ENCODE measurements at regions not wholly inside any gene's neighbourhood (a gene's known extent, or its start where the extent isn't known, plus 50 kb on each side); places are given as distances from the start of the nearest gene placed in this dataset.

DNA sequence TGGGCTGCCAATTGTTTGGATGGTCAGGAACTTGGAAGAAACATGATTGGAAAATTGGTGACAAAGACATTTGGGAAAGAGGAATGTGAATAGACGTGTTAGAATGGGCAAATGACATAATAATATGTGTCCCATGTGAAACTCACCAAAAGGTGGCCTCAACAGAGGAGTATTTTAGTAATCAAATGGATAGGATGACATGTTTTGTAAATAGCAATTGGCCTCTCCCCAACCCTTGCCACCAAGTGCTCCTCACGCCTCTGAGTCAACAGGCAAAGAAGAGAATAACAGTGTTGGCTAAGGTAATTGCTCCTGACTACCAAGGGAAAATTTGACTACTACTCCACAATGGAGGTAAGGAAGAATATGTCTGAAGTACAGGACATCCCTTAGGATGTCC lies 81.4 kb downstream of the ATXN7L3B start:
- no peak for TF ChIP-seq CTCF (IDR thresholded peaks at IDR 0.05; ENCODE audit: unreplicated experiment)
- POLR2A ChIA-PET: interaction anchor here (1.6 kb wide), 1 partner anchor 22 kb away, joined by 3 read pairs; no protein-coding TSS in a partner anchor
- Mint-ChIP-seq H3K27me3 (ENCODE audit: insufficient read depth, unreplicated experiment) (no peaks in the 10 kb centered on the region), H3K36me3 (ENCODE audit: insufficient read depth, unreplicated experiment) (no peaks in the 10 kb centered on the region), H3K27ac (ENCODE audit: low read depth, unreplicated experiment) (no peak overlapping the region), H3K4me1 (ENCODE audit: insufficient read depth, unreplicated experiment) (peaks cover 7% of the 10 kb centered on the region), H3K9me3 (ENCODE audit: unreplicated experiment) (no peaks in the 10 kb centered on the region), H3K4me3 (ENCODE audit: unreplicated experiment) (no peak overlapping the region)
- no TSS peak for BruUV-seq (replicated peaks)
- DNase-seq (ENCODE audit: unreplicated experiment): no peak
- CTCF ChIA-PET: no interaction called here
- intact Hi-C loops (cut with micrococcal nuclease): no loop called here

- H3K9me3 Mint-ChIP-seq (ENCODE audit: unreplicated experiment): no peaks in the 10 kb centered on the region
- ChIA-PET CTCF (interaction anchor here (0.6 kb wide), 1 partner anchor 43 kb away, joined by 3 read pairs; no protein-coding TSS in a partner anchor), POLR2A (interaction anchor here (1.6 kb wide), 1 partner anchor 21 kb away, joined by 3 read pairs; no protein-coding TSS in a partner anchor)
- H3K36me3 Mint-ChIP-seq (ENCODE audit: insufficient read depth, unreplicated experiment): no peaks in the 10 kb centered on the region
- no peaks in the 10 kb centered on the region for H3K27me3 Mint-ChIP-seq (ENCODE audit: insufficient read depth, unreplicated experiment)
- intact Hi-C loops (cut with micrococcal nuclease): no loop called here
- H3K4me1 Mint-ChIP-seq (ENCODE audit: insufficient read depth, unreplicated experiment): peaks cover 7% of the 10 kb centered on the region
- DNase-seq (ENCODE audit: unreplicated experiment): peak; percentile 40
- no peak overlapping the region for H3K4me3 Mint-ChIP-seq (ENCODE audit: unreplicated experiment)
- no TSS peak for BruUV-seq (replicated peaks)
- no peak overlapping the region for H3K27ac Mint-ChIP-seq (ENCODE audit: low read depth, unreplicated experiment)
- no peak for TF ChIP-seq CTCF (IDR thresholded peaks at IDR 0.05; ENCODE audit: unreplicated experiment)
Measured at GRCh38 chr12:74619884-74620283, 82.2 kb downstream of the ATXN7L3B start.

GRCh38 chr12:74620921-74621320 lies 83.3 kb downstream of the ATXN7L3B start:
- no peak overlapping the region for H3K4me3 Mint-ChIP-seq (ENCODE audit: unreplicated experiment)
- no peaks in the 10 kb centered on the region for H3K27me3 Mint-ChIP-seq (ENCODE audit: insufficient read depth, unreplicated experiment)
- H3K36me3 Mint-ChIP-seq (ENCODE audit: insufficient read depth, unreplicated experiment): no peaks in the 10 kb centered on the region
- no peaks in the 10 kb centered on the region for H3K9me3 Mint-ChIP-seq (ENCODE audit: unreplicated experiment)
- H3K27ac Mint-ChIP-seq (ENCODE audit: low read depth, unreplicated experiment): no peak overlapping the region
- ChIA-PET CTCF (no interaction called here), POLR2A (interaction anchor here (1.6 kb wide), 1 partner anchor 20 kb away, joined by 3 read pairs; no protein-coding TSS in a partner anchor)
- no peak for DNase-seq (ENCODE audit: unreplicated experiment)
- no peak for TF ChIP-seq CTCF (IDR thresholded peaks at IDR 0.05; ENCODE audit: unreplicated experiment)
- intact Hi-C loops (cut with micrococcal nuclease): no loop called here
- no TSS peak for BruUV-seq (replicated peaks)
- peaks cover 7% of the 10 kb centered on the region for H3K4me1 Mint-ChIP-seq (ENCODE audit: insufficient read depth, unreplicated experiment)

- H3K27ac Mint-ChIP-seq (ENCODE audit: low read depth, unreplicated experiment): no peak overlapping the region
- ChIA-PET POLR2A (no interaction called here), CTCF (interaction anchor here (0.7 kb wide), 1 partner anchor 710 kb away, joined by 4 read pairs; the partner anchor contains the start of gene GLIPR1L1)
- H3K9me3 Mint-ChIP-seq (ENCODE audit: unreplicated experiment): peaks cover 6% of the 10 kb centered on the region
- no peak overlapping the region for H3K4me3 Mint-ChIP-seq (ENCODE audit: unreplicated experiment)
- no peaks in the 10 kb centered on the region for H3K36me3 Mint-ChIP-seq (ENCODE audit: insufficient read depth, unreplicated experiment)
- no peak for DNase-seq (ENCODE audit: unreplicated experiment)
- BruUV-seq (replicated peaks): no TSS peak
- H3K4me1 Mint-ChIP-seq (ENCODE audit: insufficient read depth, unreplicated experiment): peaks cover 7% of the 10 kb centered on the region
- intact Hi-C loops (cut with micrococcal nuclease): no loop called here
- no peaks in the 10 kb centered on the region for H3K27me3 Mint-ChIP-seq (ENCODE audit: insufficient read depth, unreplicated experiment)
- TF ChIP-seq CTCF (IDR thresholded peaks at IDR 0.05; ENCODE audit: unreplicated experiment): no peak
Measured at GRCh38 chr12:74624201-74624600, 86.6 kb downstream of the ATXN7L3B start.

Measured in MCF 10A (cell line).